Stimulated activated CD4-positive, alpha-beta T cell treated with anti-CD3 and anti-CD28 coated beads, Interleukin-4, amount 100 ng/mL, for 24 hours (primary cell): ENCODE measurements at regions not wholly inside any gene's neighbourhood (a gene's known extent, or its start where the extent isn't known, plus 50 kb on each side); places are given as distances from the start of the nearest gene placed in this dataset.
"Not testable (repeated sequence)": the region's sequence is repeated elsewhere in the genome, so short reads cannot be mapped to it uniquely, and the experiment has no call there.

Source experiments
- DNase-seq: peaks from one replicate; pipeline ENCODE4 v3.0.0-alpha.2; 2020

DNA sequence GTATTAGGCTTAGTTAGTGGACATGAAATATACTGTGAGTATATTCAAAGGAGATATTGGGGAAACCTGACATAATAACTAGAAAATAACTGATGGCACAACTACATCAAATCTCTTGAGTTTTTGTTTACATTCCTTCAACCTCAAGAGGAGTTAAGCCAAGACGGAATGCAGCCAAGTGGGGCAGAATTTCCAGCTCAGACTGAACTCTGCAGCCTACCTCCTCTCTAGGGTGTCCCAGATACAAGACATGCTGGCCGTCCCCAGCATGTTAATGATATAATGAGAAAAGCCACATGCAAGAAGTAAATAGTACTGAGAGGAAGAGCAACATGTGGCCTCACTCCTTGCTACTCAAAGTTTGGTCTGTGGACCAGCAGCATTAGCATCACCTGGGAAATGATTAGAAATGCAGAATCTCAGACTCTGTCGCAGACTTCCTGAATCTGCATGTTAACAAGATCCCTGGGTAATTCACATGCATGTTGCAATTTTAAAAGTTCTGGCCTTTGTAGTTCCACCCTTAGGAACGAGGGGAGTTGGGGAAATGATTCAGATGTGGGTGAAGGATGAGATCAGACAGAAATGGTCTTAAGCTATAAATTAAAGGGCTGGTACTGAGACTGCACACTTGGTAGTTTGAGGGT is 118.4 kb upstream of the CACUL1 start:
- no peak for DNase-seq

DNA sequence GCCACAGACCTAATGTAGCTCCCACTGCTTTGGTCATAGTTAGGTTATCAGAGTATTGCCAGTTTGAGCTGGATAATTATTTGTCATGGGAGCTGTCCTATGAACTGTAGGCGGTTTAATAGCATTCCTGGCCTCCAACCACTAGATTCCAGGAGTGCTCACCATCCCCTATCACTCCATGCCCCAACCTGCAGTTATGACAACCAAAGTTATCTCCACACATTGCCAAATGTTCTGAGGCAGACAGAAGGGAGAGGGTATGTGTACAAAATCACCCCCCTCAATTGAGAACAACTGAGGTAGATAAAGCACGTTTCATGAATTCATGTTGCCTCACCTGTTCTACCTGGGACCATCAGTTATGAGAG is 119.0 kb upstream of the CACUL1 start:
- no peak for DNase-seq

DNA sequence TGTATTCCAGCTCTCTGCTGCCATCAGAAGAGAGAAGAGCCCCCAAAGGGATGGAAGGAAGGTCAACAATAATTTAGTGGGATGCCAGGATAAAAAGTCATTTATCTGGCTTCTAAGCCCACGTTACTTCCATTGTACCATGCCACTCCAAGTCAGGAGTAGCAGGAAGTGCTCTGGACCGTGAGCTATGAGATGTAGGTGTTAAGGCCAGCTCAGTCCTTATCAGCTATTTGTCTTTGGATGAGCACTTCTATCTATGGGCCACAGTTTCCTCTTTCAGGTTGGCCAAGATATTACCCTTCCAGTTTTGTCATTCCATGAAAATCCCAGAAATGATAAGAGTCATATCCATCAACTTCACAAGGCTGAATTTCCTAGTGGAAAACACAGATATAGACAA is 119.4 kb upstream of the CACUL1 start:
- DNase-seq = no peak

DNA sequence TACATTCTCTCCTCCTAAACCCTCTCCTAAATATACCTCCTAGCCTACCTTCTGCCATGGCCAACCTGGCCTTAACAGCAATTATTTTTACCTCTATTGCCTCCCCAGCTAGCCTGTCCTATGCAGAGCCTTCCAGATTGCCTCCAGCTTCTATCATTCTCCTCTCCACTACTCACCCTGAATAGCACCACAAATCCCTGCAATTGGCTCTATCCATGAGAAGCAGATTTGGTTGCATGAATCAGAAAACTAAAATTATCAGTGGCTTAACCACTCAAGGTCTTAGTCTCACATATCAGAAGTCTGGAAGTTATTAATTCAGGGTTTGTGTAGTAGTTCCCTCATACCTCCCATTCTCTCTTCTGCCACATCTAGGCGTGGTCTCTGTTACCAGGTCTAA is 120.3 kb upstream of the CACUL1 start:
- no peak for DNase-seq

DNA sequence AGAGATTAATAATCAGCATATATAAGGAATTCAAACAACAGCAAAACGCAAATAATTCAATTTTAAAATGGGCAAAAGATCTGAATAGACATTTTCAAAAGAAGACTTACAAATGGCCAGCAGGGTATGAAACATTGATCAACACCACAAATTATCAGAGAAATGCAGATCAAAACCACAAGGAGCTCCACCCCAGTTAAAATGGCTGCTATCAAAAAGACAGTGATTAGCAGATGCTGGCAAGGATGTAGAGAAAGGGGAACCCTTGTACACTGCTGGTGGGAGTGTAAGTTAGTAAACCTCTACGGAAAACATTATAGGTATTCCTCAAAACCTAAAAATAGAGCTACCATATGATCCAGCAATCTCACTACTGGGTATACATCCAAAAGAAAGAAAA is 128.0 kb upstream of the CACUL1 start:
- no peak for DNase-seq

DNA sequence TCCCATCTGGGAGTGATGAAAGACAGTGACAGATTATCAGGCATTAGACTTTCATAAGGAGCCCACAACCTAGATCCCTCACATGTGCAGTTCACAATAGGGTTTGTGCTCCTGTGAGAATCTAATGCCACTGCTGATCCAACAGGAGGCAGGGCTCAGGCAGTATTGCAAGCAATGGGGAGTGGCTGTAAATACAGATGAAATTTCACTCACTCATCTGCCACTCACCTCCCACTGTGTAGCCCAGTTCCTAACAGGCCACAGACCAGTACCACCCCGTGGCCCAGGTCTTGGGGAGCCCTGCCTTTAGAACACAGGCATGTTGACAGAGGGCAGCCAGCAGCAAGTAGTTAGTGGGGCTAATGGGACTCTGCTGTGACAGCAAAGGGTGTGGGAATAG is 137.3 kb upstream of the NANOS1 start:
- no peak for DNase-seq

DNA sequence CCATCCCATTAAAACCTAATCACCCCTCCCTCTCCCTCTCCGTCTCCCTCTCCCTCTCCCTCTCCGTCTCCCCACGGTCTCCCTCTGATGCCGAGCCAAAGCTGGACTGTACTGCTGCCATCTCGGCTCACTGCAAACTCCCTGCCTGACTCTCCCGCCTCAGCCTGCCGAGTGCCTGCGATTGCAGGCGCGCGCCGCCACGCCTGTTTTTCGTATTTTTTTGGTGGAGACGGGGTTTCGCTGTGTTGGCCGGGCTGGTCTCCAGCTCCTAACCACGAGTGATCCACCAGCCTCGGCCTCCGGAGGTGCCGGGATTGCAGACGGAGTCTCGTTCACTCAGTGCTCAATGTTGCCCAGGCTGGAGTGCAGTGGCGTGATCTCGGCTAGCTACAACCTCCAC is 134.6 kb upstream of the NANOS1 start:
- DNase-seq = not testable (repeated sequence)

DNA sequence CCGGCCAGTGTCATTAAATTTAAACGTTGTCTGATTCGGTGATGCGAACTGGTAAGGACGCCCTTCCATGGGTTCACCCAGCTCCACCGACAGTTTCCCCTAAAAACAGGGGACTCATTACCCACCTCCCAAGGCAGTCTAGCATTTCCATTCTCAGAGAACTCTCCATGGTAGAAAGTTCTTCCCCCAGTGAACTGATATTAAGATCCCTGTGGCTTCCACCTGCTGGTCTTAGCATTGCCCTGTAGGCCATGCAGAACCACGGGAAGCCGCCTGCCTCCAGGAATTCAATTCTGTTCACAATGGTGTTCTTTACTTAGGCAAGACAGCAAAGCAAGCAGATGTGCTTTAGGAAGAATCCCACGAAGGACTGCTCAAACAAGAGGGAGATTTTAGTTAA is 128.9 kb upstream of the NANOS1 start:
- no peak for DNase-seq

DNA sequence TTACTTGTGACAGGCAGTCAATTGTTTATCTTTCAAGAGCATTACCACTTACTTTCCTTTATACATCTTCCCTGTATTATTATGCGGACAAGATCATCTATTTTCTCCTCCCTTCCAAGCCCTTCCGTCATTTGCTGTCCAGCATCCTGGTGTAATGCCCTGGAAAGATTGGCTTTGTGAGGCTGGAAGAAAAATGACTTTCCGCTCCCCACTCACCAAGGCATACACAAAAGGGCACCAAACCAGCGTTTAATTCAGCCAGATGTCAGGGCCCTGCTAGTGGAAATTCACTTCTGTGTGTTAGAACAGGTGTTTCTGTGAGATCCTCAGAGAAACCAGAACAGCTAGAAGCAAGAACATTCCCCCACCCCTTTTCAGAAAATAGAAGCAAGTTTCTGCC is 128.1 kb upstream of the NANOS1 start:
- no peak for DNase-seq

DNA sequence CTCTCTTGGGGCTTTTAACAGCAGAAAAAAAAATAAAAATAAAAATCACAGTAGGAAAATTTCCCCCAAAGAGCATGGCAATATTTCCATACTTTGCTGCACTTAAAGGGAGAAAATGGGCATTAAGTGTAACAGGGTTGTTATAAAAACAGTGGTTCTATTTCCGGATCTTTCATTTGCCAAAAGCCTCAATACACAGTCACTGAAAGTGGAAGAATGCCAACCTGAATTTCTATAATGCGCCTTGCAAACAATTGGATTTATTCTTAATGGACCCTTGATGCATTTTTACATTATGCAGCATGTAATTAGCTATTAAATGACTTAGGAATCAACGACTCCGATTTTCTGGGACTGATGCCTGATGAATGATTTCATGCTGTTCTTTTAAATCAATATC is 127.6 kb upstream of the NANOS1 start:
- no peak for DNase-seq

DNA sequence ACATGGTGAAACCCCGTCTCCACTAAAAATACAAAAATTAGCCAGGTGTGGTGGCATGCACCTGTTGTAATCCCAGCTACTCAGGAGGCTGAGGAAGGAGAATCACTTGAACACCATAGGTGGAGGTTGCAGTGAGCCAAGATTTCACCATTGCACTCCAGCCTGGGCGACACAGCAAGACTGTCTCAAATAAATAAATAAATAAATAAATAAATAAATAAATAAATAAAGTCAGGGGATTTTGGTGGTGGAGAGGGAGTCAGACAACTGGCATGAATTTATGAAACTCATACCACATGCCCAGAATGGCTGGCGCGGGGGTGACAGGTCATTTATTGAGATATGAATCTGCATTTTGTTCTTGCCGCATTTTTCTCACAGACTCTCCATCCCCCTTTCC is 126.9 kb upstream of the NANOS1 start:
- not testable (repeated sequence) for DNase-seq

DNA sequence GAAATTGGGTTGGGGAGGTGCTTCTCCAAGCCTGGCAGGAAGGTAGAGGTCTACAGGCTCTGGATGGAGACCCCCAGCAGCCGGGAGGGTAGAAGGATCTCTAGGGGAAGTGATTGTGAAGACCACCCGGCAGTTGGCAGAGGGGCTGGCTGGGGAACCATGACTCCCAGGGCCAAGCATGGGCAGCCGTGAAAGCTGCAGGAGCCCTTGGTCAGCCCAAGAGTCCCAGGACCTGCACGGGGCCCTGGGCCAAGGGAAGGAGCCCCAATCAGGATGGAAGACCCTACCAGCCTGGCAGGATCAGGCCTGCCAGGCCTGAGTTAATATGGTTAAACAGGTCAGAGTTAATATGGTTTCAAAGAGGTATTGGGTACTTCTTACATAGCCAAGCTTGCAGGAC is 126.3 kb upstream of the NANOS1 start:
- no peak for DNase-seq

DNA sequence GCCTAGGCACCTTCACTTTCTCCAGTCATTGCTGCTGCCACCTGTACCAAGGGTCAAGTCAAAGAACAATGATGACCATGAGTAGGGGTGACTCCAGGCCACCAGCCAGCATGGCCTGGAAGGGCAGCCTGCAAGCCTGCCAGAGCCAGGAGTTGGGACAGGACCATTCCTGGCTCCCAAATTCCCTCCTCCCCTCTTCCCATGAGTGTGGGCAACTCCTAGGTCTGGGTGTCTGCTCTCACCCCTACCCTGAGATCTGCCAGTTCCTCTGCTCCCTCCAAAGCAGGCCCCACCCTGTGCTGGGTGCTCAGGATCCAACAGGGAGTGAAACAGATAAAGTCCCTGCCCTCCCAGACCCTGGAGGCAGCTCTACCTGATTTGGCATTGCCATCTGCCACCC is 125.8 kb upstream of the NANOS1 start:
- DNase-seq = no peak

DNA sequence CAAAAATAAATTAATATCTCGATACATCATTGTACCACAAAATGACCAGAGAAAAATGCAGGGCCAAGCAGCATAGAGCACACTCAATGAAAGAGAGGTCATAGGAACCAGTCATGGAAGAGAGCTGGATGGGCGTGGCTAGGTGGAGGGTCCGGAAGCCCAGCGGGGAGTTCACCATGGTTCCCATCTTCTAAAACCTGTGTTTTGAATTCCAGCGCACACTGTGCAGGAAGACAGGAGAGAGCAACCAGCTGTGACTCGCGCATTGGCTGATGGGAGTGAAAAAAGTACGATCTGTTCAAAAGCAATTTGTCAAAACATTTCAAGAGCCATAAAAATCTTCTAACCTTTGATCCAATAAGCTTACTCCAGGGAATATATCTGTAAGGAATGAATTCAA is 125.2 kb upstream of the NANOS1 start:
- DNase-seq = no peak

DNA sequence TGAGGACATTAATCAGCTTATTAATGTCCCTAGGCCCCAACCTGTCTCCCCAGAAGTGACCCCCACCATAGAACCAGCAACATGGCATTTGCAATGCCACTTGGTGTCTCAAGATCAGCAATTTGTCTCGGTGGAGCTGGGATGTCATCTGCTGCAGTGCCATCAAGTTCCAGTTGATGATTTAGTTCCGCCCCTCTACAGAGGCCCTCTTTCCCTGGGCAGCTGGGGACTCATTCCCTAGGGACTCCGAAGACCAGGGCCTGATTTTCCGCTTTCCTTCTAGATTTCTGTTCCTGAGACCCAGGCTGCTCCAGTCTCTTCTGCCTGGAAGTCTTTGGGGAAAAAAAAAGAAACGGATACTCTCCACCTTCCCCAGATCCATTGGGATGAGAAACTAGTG is 122.5 kb upstream of the NANOS1 start:
- no peak for DNase-seq

DNA sequence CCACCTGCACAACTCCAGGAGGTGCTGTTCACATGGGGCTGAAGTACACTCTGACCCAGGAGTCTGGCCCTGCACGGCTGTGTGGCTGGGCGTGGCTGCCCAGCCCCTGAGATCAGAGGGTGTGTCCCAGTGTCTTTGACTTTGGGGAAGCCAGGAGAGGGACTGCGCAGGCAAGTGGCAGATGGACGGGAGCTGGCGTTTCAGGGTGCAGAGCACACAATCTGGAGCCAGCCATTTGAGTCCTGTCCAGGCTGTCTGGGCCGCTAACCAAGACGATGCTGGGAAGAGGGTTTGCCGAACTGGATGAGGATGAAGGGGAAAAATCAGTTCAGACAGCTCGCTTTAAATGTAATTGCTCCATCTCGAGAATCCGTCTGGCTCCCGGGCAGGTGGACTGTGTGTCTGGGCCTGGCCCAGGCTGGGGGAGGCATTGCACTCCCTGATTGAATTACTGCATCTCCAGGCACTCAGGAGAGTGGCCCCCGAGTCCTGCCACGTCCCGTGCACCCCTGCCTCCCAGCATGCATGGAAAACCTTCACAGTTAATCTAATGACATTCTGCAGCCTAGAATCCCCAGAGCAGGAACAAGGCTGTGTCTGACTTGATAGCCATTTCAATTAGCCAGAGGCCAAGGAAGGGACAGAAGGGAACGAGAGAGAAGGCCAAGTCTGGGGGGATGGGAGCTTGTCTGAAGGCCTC is 120.8 kb upstream of the NANOS1 start:
- DNase-seq = no peak

DNA sequence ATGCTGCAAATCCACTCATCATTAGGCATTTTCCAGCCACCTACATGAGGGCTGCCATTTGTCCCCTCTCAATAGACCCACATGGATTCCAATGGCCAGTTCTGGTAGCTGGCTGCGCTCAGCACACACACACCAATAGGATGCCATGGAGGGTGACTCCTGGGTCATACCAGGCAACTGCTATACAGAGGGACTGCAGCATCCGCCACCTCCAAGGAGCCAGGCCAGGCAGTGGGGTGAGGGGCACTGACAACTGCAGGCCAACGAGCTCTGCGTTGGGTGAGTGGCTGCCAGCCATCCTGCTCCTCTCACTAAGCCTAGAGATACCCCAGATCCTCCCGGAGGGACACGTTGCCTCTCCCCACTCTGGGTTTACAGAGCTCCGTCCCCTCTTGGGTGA is 118.8 kb upstream of the NANOS1 start:
- DNase-seq = no peak

DNA sequence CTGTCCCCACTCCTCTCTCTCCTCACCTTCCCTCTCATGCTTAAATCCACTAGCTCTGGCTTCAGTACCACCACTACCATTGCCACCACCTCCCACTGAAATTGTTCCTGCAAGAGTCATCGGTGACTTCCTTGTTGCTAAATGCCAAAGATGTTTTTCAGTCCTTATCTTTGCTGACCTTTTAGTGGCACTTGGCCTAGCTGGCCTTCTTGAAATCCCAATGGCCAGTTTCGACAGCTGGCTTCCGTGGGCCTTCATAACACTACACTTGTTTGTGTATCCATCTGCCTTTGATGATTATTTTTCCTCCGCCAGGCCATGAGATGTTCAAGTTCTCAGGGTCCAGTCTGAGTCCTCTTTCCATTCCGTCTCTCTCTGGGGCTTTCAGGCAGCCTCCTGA is 118.2 kb upstream of the NANOS1 start:
- DNase-seq = no peak

DNA sequence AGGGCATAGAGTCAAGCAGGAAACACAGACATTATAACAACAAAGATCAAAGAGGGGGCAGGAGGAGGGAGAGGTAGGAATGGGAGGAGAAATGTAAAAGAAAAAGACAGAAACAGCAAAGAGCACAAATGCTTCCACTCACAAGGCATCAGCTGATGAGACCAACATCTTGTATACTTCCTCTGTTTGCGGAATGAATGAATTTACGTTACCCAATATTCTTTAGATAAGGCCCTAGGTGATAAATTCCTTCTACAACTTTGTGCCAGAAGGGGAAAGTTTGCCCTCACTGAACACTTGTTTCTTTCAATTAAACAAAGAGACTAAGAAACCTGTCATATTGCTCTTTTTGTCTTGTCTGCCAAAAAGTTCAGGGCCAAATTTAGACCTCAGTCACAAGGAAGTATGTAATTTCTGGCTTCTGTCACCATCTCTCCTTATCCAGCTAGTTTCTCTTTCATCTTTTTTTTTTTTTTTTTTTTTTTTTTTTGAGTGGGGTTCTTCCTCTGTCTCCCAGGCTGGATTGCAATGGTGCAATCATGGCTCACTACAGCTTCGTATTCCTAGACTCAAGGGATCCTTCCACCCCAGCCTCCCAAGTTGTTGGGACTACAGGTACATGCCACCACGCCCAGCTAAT is 116.4 kb upstream of the NANOS1 start:
- DNase-seq = no peak

DNA sequence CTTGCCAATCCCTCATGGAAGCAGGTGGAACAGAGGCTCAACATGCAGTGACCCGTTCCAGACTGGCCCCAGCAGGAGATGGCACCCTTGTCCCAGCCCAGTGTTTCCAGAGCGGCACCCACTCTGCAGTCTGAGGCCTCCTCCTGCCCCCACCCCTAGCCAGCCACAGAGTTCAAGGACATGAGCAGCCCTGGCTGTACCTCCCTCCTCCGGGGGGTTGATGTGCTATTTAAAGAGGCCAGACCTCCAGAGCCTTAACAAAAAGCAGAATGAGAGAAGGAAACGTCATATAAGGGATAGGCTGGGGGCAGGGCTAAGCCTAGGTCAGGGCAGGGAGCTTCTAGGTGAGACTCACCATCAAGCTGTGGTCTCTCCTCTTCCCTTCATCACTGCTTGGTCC is 115.7 kb upstream of the NANOS1 start:
- DNase-seq = no peak

DNA sequence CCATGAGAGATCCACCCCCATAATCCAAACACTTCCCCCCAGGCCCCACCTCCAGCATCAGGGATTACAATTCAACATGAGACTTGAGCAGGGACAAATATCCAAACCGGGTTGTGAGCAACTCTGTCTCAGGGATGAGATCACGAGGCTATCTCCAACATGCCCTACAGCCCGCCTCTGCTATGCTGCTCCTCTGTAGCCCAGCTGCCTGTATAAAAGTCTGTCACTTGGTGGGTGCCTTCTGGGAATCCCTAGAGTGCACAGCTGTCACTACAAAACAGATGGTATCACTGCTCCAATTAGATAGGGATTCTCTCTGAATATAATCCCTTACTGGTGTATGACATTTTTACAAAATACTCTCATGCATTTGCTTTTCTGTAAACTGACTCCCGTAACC is 114.9 kb upstream of the NANOS1 start:
- no peak for DNase-seq

DNA sequence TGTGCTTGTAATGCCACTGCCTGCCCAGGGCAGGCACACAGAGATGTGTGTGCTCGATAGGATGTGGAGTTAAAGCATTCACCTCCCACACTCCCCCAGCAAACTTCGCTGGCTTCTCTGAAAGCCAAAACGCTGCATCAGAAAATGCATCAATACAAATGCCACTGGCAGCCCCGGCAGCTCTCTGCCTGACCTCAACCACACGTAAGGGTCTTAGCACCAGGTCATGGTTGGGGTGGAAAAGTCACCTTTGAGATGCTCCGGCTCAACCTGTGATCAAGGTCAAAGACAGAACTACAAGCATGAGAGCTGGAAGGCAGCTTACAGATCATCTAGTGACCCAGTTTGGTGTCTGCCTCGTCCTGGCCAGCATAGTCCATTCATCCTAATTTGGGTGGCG is 114.4 kb upstream of the NANOS1 start:
- DNase-seq = no peak

DNA sequence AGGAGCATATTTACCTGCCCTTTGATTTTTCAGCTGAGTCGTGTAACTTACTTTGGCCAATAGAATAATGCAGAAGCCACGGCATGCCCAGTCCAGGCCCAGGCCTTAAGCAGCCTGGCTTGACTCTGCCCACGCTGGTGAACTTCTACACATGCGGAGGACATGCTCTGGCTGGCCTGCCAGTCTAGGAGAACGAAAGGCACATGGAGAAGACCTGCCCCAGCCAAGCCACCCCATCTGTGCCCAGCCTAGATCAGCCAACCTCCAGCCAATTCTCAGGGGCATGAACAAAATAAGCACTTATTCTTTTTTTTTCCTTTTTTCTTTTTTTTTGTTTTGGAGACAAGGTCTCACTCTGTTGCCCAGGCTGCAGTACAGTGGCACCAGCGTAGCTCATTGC is 112.7 kb upstream of the NANOS1 start:
- DNase-seq = no peak

DNA sequence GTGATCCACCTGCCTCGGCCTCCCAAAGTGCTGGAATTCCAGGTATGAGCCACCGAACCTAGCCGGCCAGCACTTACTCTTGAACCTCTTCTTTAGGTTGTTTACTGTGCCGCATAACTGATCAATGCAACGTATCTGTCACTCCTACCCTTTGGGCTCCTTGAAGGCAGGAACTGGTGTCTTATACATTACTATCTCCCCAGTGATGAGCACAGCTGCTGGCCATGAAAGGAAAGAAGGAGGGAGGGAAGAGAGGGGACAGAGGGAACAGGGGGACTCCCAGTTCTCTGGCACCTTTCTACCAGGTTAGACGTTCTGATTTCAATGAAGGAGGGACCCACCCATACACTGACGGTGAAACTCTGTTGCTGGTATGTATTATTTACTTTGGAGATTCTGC is 111.8 kb upstream of the NANOS1 start:
- no peak for DNase-seq

DNA sequence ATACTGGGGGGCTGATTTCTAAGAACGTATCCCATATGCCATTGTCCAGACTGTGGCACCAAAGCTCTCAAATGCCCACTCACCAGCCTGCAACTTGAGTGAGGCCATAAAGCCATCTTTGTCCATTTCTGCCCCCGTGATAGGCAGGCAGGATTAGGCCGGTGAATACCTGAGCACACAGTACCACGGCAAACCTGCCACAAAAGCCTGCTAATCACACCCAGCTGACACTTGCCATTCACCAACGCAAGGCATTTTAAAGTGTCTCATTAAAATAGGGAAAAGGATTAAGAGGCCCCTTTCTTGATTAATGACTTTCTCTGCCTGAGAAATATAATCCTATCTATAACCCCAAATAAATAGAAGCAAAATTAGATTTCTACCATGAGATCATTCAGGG is 111.4 kb upstream of the NANOS1 start:
- DNase-seq = no peak
